Mammary epithelial cell (primary cell): ENCODE measurements at regions not wholly inside any gene's neighbourhood (a gene's known extent, or its start where the extent isn't known, plus 50 kb on each side); places are given as distances from the start of the nearest gene placed in this dataset.

Experiments
- CTCF ChIP-seq, 2 donors: IDR thresholded peaks in 1 of 2; conservative IDR thresholded peaks in 1 of 2; 2 replicates each; pipeline ENCODE4 v1.5.1; 2011 to 2012; ENCODE audit warnings: inconsistent platforms in 2 of 2, low read length in 2 of 2, mild to moderate bottlenecking in 2 of 2, control low read depth in 1 of 2, low read depth in 1 of 2; ENCODE audit not compliant: insufficient read depth in 1 of 2; ENCODE audit errors: extremely low read depth in 1 of 2
- EZH2 ChIP-seq: IDR thresholded peaks from 2 replicates; pipeline ENCODE4 v1.6.1; 2012; ENCODE audit warnings: low read length, inconsistent platforms, borderline replicate concordance

GRCh38 chr2:204205082-204205481 is 268.5 kb downstream of the ICOS start:
- TF ChIP-seq CTCF (conservative IDR thresholded peaks at IDR 0.05 in 1 of 2, IDR thresholded peaks at IDR 0.05 in 1 of 2; ENCODE audit: extremely low read depth in 1 of 2, insufficient read depth in 1 of 2, low read depth in 1 of 2, low read length in 2 of 2) = no peak
- TF ChIP-seq EZH2 = no peak
